Neuronal stem cell (in vitro differentiated cells): ENCODE measurements at regions not wholly inside any gene's neighbourhood (a gene's known extent, or its start where the extent isn't known, plus 50 kb on each side); places are given as distances from the start of the nearest gene placed in this dataset.
A peak's percentile ranks its signal among the peaks of the same experiment; 100 is the strongest.

Source experiments
- DNase-seq: peaks from one replicate; pipeline ENCODE4 v3.0.0-alpha.2; 2013; ENCODE audit warnings: low spot score
- H2AFZ ChIP-seq: one replicate; pipeline ENCODE4 v1.6.1; 2013; ENCODE audit warnings: mild to moderate bottlenecking, low read length, inconsistent platforms
- H2AK5ac ChIP-seq: 2 replicates; pipeline ENCODE4 v1.6.1; 2013; ENCODE audit warnings: low read depth, mild to moderate bottlenecking, inconsistent platforms, low read length, moderate library complexity, mixed read lengths
- H2BK120ac ChIP-seq: 2 replicates; pipeline ENCODE4 v1.6.1; 2013; ENCODE audit warnings: low read depth, mild to moderate bottlenecking, inconsistent platforms, low read length, moderate library complexity, mixed read lengths
- H2BK12ac ChIP-seq: one replicate; pipeline ENCODE4 v1.6.1; 2013; ENCODE audit warnings: low read length, inconsistent platforms
- H2BK15ac ChIP-seq: 2 replicates; pipeline ENCODE4 v1.6.1; 2013; ENCODE audit warnings: mild to moderate bottlenecking, low read length, inconsistent platforms, mixed read lengths
- H2BK5ac ChIP-seq: one replicate; pipeline ENCODE4 v1.6.1; 2013; ENCODE audit warnings: inconsistent platforms, mild to moderate bottlenecking, low read length, moderate library complexity
- H3K14ac ChIP-seq: one replicate; pipeline ENCODE4 v1.6.1; 2013; ENCODE audit warnings: low read length, inconsistent platforms
- H3K18ac ChIP-seq: 2 replicates; pipeline ENCODE4 v1.6.1; 2013; ENCODE audit warnings: low read length, inconsistent platforms
- H3K23ac ChIP-seq: 2 replicates; pipeline ENCODE4 v1.6.1; 2013; ENCODE audit warnings: low read depth, mild to moderate bottlenecking, mixed read lengths, low read length, inconsistent platforms; ENCODE audit not compliant: poor library complexity
- H3K27ac ChIP-seq: replicated peaks from 3 replicates; pipeline ENCODE4 v1.5.1; 2013; ENCODE audit warnings: low read length, inconsistent platforms
- H3K27me3 ChIP-seq, 3 experiments: 2 replicates each; pipeline ENCODE4 v1.6.1; 2013; ENCODE audit warnings: low read length in 3 of 3, mild to moderate bottlenecking in 2 of 3, inconsistent platforms in 1 of 3, low read depth in 1 of 3, mixed read lengths in 1 of 3, moderate library complexity in 1 of 3; ENCODE audit not compliant: control insufficient read depth in 3 of 3, insufficient read depth in 3 of 3
- H3K36me3 ChIP-seq, 2 donors: replicated peaks in 1 of 2; 2 replicates each; pipeline ENCODE4 v1.6.1; 2013; ENCODE audit warnings: low read length in 2 of 2; ENCODE audit not compliant: control insufficient read depth in 2 of 2, insufficient read depth in 2 of 2
- H3K4ac ChIP-seq: 2 replicates; pipeline ENCODE4 v1.6.1; 2013; ENCODE audit warnings: inconsistent platforms, mild to moderate bottlenecking, low read length, moderate library complexity
- H3K4me1 ChIP-seq, 2 donors: 1 replicate in 1 of 2; 2 replicates in 1 of 2; pipeline ENCODE4 v1.6.1; 2013; ENCODE audit warnings: low read length in 2 of 2, low read depth in 1 of 2; ENCODE audit not compliant: control insufficient read depth in 2 of 2, insufficient read depth in 1 of 2
- H3K4me2 ChIP-seq: one replicate; pipeline ENCODE4 v1.6.1; 2013; ENCODE audit warnings: mild to moderate bottlenecking, low read length, inconsistent platforms; ENCODE audit not compliant: insufficient read depth, poor library complexity, severe bottlenecking
- H3K4me3 ChIP-seq, 2 donors: 2 replicates each; pipeline ENCODE4 v1.5.1; 2013; ENCODE audit warnings: low read length in 2 of 2, mild to moderate bottlenecking in 2 of 2, inconsistent platforms in 1 of 2, moderate library complexity in 1 of 2
- H3K79me1 ChIP-seq: one replicate; pipeline ENCODE4 v1.6.1; 2013; ENCODE audit warnings: low read depth, mild to moderate bottlenecking, inconsistent platforms, low read length, moderate library complexity
- H3K9ac ChIP-seq: one replicate; pipeline ENCODE4 v1.6.1; 2013; ENCODE audit warnings: mild to moderate bottlenecking, low read depth, low read length, inconsistent platforms; ENCODE audit not compliant: poor library complexity
- H3K9me3 ChIP-seq, 2 donors: replicated peaks in 1 of 2; 2 replicates each; pipeline versions ENCODE3 to v1.6.1; 2013; ENCODE audit warnings: low read length in 2 of 2, mild to moderate bottlenecking in 2 of 2, inconsistent platforms in 1 of 2, low read depth in 1 of 2, mixed read lengths in 1 of 2, moderate library complexity in 1 of 2; ENCODE audit not compliant: control insufficient read depth in 2 of 2, insufficient read depth in 1 of 2
- H4K8ac ChIP-seq: one replicate; pipeline ENCODE4 v1.6.1; 2013; ENCODE audit warnings: low read depth, mild to moderate bottlenecking, inconsistent platforms, low read length, moderate library complexity
- H4K91ac ChIP-seq: one replicate; pipeline ENCODE4 v1.6.1; 2013; ENCODE audit warnings: low read length, low read depth, mild to moderate bottlenecking, inconsistent platforms; ENCODE audit not compliant: poor library complexity
- WGBS, 2 donors: extraction: QIAGEN DNeasy Blood & Tissue Kit; methylation state at CpG; one replicate each; pipeline ENCODE4 v1.1.7; 2013; ENCODE audit warnings: missing lambda C conversion rate in 2 of 2, mixed read lengths in 1 of 2; ENCODE audit not compliant: insufficient read length in 2 of 2, insufficient replicate concordance in 1 of 2; ENCODE audit errors: extremely low coverage in 2 of 2; 5-methylcytosine and 5-hydroxymethylcytosine counted together

DNA sequence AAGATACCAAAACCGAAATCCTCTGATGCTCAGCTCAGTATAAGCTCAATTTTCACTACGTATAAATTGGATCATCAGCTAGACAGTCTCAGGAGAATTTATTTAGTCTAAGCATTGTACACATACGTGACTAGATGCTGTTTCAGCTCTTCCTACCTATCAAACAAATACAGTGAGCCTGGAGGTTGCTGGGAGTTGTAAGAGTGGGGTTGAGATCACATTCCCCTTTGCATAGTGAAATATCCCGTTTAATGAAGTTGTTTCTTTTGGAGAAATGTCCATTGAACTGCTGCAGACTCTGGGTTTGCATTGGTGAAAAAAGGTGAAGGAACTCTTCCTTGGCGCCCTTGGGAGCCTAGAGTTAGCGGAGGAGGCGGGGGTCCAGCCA, 68.9 kb upstream of the GJB6 start:
- peaks cover 0 to 5% of the 10 kb centered on the region in 2 donors for H3K4me1 ChIP-seq
- H3K27me3 ChIP-seq, result peaks cover 0 to 27% (median 0%) of the 10 kb centered on the region in 3 experiments
- no peak overlapping the region for H3K27ac ChIP-seq
- H3K4me3 ChIP-seq, result no peak overlapping the region
- no peak overlapping the region for H3K23ac ChIP-seq
- H2BK120ac ChIP-seq, result no peak overlapping the region
- H3K14ac ChIP-seq, result no peak overlapping the region
- no peak overlapping the region for H3K4ac ChIP-seq
- H2BK15ac ChIP-seq, result no peak overlapping the region
- H3K18ac ChIP-seq, result peak overlapping the region; percentile 94
- no peaks in the 10 kb centered on the region for H3K79me1 ChIP-seq
- H3K36me3 ChIP-seq, result no peaks in the 10 kb centered on the region
- no peak overlapping the region for H2AK5ac ChIP-seq
- peak overlapping the region; percentile 46 for H3K4me2 ChIP-seq
- H3K9me3 ChIP-seq, result no peaks in the 10 kb centered on the region
- no peak overlapping the region for H4K8ac ChIP-seq
- no peak overlapping the region for H4K91ac ChIP-seq
- no peak for DNase-seq
- no peak overlapping the region for H3K9ac ChIP-seq
- H2BK5ac ChIP-seq, result no peak overlapping the region
- no CpG with 5 or more reads among the region's 7 CpGs for WGBS, 2 donors
- H2BK12ac ChIP-seq, result no peak overlapping the region
- H2AFZ ChIP-seq, result peak overlapping the region; percentile 45

DNA sequence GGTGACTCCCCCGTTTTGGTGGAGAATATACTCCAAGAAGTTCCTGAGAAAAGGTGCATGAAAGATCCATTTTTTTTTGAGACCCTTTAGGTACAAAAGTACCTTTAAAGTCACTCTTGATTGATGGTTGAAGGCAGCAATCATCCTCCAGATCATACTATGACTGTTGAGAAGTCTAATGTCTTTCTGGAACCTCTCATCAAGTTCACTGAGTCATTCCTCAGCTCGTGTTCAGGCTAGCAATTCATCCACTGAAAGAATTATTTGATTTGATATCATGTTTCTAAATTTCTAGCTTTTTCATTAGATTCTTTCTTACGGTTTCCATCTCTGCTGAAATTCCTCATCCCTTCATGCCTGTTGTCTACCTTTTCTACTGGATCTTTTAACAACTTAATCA, 65.1 kb upstream of the GJB6 start:
- H2BK120ac ChIP-seq, result no peak overlapping the region
- DNase-seq, result no peak
- peaks cover 0 to 22% (median 0%) of the 10 kb centered on the region in 3 experiments for H3K27me3 ChIP-seq
- H2AK5ac ChIP-seq, result no peak overlapping the region
- no peak overlapping the region for H3K23ac ChIP-seq
- H3K9me3 ChIP-seq, result no peaks in the 10 kb centered on the region
- H2BK5ac ChIP-seq, result no peak overlapping the region
- no peaks in the 10 kb centered on the region for H3K79me1 ChIP-seq
- no peak overlapping the region for H3K14ac ChIP-seq
- H4K8ac ChIP-seq, result no peak overlapping the region
- H3K27ac ChIP-seq, result no peak overlapping the region
- H3K18ac ChIP-seq, result no peak overlapping the region
- no CpG with 5 or more reads among the region's 3 CpGs for WGBS, 2 donors
- no peaks in the 10 kb centered on the region for H3K36me3 ChIP-seq
- no peak overlapping the region for H3K4me3 ChIP-seq
- H3K4me1 ChIP-seq, result peaks cover 0 to 5% of the 10 kb centered on the region in 2 donors
- no peak overlapping the region for H2BK15ac ChIP-seq
- no peak overlapping the region for H3K4ac ChIP-seq
- H2AFZ ChIP-seq, result no peak overlapping the region
- no peak overlapping the region for H2BK12ac ChIP-seq
- H3K9ac ChIP-seq, result no peak overlapping the region
- H4K91ac ChIP-seq, result no peak overlapping the region
- H3K4me2 ChIP-seq, result no peak overlapping the region

DNA sequence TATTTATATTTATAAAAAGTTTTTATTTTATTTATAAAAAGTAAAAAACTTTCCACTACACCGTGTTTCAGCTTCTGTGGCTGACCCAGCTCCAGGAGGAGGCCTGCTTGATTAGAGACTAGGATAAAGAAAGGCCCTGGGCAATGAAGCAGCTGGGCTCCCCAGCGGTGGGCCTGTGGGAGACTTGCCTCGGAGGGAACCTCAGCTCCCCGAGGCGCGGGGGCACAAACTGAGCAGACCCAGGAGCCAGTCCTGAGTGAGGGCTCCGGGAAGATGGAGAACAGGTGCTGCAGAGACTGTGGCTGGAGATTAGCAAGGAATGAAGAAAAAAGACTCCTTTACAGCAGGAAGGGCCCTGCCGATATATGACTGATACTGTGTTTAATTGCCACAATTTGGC, 63.8 kb upstream of the GJB6 start:
- Histone ChIP-seq H3K18ac (no peak overlapping the region), H3K9me3 (no peaks in the 10 kb centered on the region), H2BK15ac (no peak overlapping the region), H3K23ac (no peak overlapping the region), H3K36me3 (no peaks in the 10 kb centered on the region), H3K14ac (no peak overlapping the region), H2AK5ac (no peak overlapping the region), H4K91ac (no peak overlapping the region), H4K8ac (no peak overlapping the region), H3K4me2 (no peak overlapping the region), H3K9ac (no peak overlapping the region), H2BK12ac (no peak overlapping the region), H3K4me1 (no peaks in the 10 kb centered on the region), H3K27ac (no peak overlapping the region), H3K79me1 (no peaks in the 10 kb centered on the region), H2AFZ (no peak overlapping the region), H3K4ac (no peak overlapping the region), H3K27me3 (peaks cover 0 to 10% (median 0%) of the 10 kb centered on the region in 3 experiments), H2BK120ac (no peak overlapping the region), H2BK5ac (no peak overlapping the region), H3K4me3 (no peak overlapping the region)
- no peak for DNase-seq
- WGBS, 2 donors, result no CpG with 5 or more reads among the region's 8 CpGs

DNA sequence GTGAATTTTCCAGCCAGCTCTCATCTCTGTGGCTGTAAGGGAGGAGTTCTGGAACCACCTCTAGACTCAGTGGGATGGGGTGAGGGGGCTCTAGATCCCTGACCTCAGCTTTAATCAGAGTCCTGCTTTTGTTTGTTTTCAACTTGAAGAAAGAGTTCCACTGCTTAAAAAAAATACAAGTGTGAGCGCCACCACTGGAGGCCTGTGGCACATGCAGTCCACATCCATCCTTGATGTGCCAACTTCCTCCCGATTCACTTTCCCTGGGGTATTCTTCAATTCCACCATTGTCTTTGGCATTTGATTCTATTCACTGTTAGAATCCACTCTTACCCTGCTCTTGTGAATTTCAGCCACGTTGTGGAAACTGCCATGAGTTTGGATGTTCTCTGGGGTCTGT, 62.4 kb upstream of the GJB6 start:
- no peak for DNase-seq

More for the DNA sequence above, 62.4 kb upstream of the GJB6 start:
- Histone ChIP-seq H3K4me1 (no peaks in the 10 kb centered on the region), H3K27me3 (no peaks in the 10 kb centered on the region), H4K8ac (no peak overlapping the region), H3K14ac (no peak overlapping the region), H3K18ac (no peak overlapping the region), H4K91ac (no peak overlapping the region), H3K9ac (no peak overlapping the region), H3K9me3 (no peaks in the 10 kb centered on the region), H2AK5ac (no peak overlapping the region), H3K27ac (no peak overlapping the region), H3K4me3 (no peak overlapping the region), H3K4ac (no peak overlapping the region), H2AFZ (no peak overlapping the region), H3K23ac (no peak overlapping the region), H2BK5ac (no peak overlapping the region), H2BK120ac (no peak overlapping the region), H2BK12ac (no peak overlapping the region), H3K79me1 (no peaks in the 10 kb centered on the region), H2BK15ac (no peak overlapping the region), H3K4me2 (no peak overlapping the region), H3K36me3 (no peaks in the 10 kb centered on the region)
- no CpG with 5 or more reads among the region's 3 CpGs for WGBS, 2 donors
